HEK293 (cell line): ENCODE measurements at regions not wholly inside any gene's neighbourhood (a gene's known extent, or its start where the extent isn't known, plus 50 kb on each side); places are given as distances from the start of the nearest gene placed in this dataset.

Experiments
- HOXA7 ChIP-seq: sonication (generic); formaldehyde crosslinking; IDR thresholded peaks from 2 replicates; pipeline ENCODE4 v1.8.1; 2022; ENCODE audit warnings: missing genetic modification reagents, borderline replicate concordance
- KLF9 ChIP-seq: fragments of 450-650 bp; formaldehyde crosslinking; IDR thresholded peaks from 2 replicates; pipeline ENCODE4 v1.5.1; 2016; ENCODE audit warnings: missing biosample characterization, missing genetic modification characterization, low read depth
- PRDM6 ChIP-seq: fragments of 450-650 bp; formaldehyde crosslinking; IDR thresholded peaks from 2 replicates; pipeline ENCODE4 v1.5.1; 2017; ENCODE audit warnings: missing biosample characterization, missing genetic modification characterization
- RBAK ChIP-seq: fragments of 450-650 bp; formaldehyde crosslinking; IDR thresholded peaks from 2 replicates; pipeline ENCODE4 v1.5.1; 2016; ENCODE audit warnings: missing biosample characterization, missing genetic modification characterization
- ZBTB17 ChIP-seq: fragments of 450-650 bp; formaldehyde crosslinking; IDR thresholded peaks from 2 replicates; pipeline ENCODE4 v1.5.1; 2016; ENCODE audit warnings: missing biosample characterization, missing genetic modification characterization
- ZFP41 ChIP-seq: fragments of 450-650 bp; formaldehyde crosslinking; IDR thresholded peaks from 2 replicates; pipeline ENCODE4 v1.5.1; 2016; ENCODE audit warnings: missing biosample characterization, missing genetic modification characterization, borderline replicate concordance
- ZNF140 ChIP-seq: fragments of 450-650 bp; formaldehyde crosslinking; IDR thresholded peaks from 2 replicates; pipeline ENCODE4 v1.5.1; 2016; ENCODE audit warnings: missing biosample characterization, missing genetic modification characterization
- ZNF24 ChIP-seq: fragments of 450-650 bp; formaldehyde crosslinking; IDR thresholded peaks from 2 replicates; pipeline ENCODE4 v1.5.1; 2016; ENCODE audit warnings: missing biosample characterization, missing genetic modification characterization
- ZNF280D ChIP-seq: fragments of 450-650 bp; formaldehyde crosslinking; IDR thresholded peaks from 2 replicates; pipeline ENCODE4 v1.5.1; 2016; ENCODE audit warnings: missing biosample characterization, missing genetic modification characterization
- ZNF292 ChIP-seq: fragments of 450-650 bp; formaldehyde crosslinking; IDR thresholded peaks from 2 replicates; pipeline ENCODE4 v1.5.1; 2016; ENCODE audit warnings: low read depth, missing biosample characterization, missing genetic modification characterization, borderline replicate concordance
- ZNF530 ChIP-seq: fragments of 450-650 bp; formaldehyde crosslinking; IDR thresholded peaks from 2 replicates; pipeline ENCODE4 v1.5.1; 2016; ENCODE audit warnings: low read depth, missing biosample characterization, missing genetic modification characterization
- ZNF596 ChIP-seq: fragments of 450-650 bp; IDR thresholded peaks from 2 replicates; pipeline ENCODE4 v1.5.0; 2018; ENCODE audit warnings: missing biosample characterization, mild to moderate bottlenecking, missing genetic modification characterization, moderate library complexity
- ZNF704 ChIP-seq: fragments of 450-650 bp; formaldehyde crosslinking; IDR thresholded peaks from 2 replicates; pipeline ENCODE4 v1.5.1; 2016; ENCODE audit warnings: missing biosample characterization, missing genetic modification characterization
- TF ChIP-seq, protein P1 (sequence below): fragments of 450-650 bp; formaldehyde crosslinking; IDR thresholded peaks from 2 replicates; pipeline ENCODE4 v1.5.1; 2016; ENCODE audit warnings: missing biosample characterization, missing genetic modification characterization

DNA sequence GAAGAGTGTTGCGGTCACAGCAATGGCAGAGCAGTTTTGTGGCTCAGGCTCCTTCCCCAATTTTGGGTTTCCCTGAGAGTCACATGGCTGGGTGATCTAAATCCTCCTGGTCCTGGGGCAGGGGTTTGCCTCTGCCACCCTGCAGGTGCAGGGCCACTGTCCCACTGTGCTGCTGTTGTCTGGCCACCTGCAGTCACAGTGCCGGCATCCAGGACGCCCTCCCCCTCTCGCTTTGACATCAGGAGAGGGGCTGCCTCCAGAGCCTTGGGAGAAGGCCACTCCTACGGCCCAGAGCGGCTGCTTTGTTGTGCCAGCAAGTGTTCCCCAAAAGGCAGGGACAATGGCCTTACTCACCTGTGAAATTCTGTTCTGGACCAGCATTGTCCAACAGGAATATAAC is 449.0 kb downstream of the QKI start:
- TF ChIP-seq KLF9 (tag by site-specific recombination): no peak
- TF ChIP-seq, protein P1, sequence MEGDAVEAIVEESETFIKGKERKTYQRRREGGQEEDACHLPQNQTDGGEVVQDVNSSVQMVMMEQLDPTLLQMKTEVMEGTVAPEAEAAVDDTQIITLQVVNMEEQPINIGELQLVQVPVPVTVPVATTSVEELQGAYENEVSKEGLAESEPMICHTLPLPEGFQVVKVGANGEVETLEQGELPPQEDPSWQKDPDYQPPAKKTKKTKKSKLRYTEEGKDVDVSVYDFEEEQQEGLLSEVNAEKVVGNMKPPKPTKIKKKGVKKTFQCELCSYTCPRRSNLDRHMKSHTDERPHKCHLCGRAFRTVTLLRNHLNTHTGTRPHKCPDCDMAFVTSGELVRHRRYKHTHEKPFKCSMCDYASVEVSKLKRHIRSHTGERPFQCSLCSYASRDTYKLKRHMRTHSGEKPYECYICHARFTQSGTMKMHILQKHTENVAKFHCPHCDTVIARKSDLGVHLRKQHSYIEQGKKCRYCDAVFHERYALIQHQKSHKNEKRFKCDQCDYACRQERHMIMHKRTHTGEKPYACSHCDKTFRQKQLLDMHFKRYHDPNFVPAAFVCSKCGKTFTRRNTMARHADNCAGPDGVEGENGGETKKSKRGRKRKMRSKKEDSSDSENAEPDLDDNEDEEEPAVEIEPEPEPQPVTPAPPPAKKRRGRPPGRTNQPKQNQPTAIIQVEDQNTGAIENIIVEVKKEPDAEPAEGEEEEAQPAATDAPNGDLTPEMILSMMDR (tag by site-specific recombination): no peak
- TF ChIP-seq ZNF280D (tag by site-specific recombination): no peak
- TF ChIP-seq ZFP41 (tag by site-specific recombination): no peak
- no peak for TF ChIP-seq ZBTB17 (tag by site-specific recombination)
- TF ChIP-seq ZNF292 (tag by site-specific recombination): no peak
- no peak for TF ChIP-seq ZNF140
- TF ChIP-seq RBAK: no peak
- TF ChIP-seq ZNF530: no peak
- no peak for TF ChIP-seq ZNF24
- no peak for TF ChIP-seq PRDM6
- no peak for TF ChIP-seq HOXA7 (CRISPR knock-in tag)
- no peak for TF ChIP-seq ZNF596
- TF ChIP-seq ZNF704 (tag by site-specific recombination): no peak
